CD8-positive, alpha-beta memory T cell (primary cell): ENCODE measurements at regions not wholly inside any gene's neighbourhood (a gene's known extent, or its start where the extent isn't known, plus 50 kb on each side); places are given as distances from the start of the nearest gene placed in this dataset.

Experiments used
- CTCF ChIA-PET: fragments of 350-600 bp; sonication (Branson Sonifier 250); formaldehyde crosslinking; loops from one replicate; lab custom pipeline; 2021; ENCODE audit warnings: antibody characterized with exemption; lab: Charles Lee
- POLR2A ChIA-PET: fragments of 350-600 bp; sonication (Branson Sonifier 250); formaldehyde crosslinking; loops from one replicate; lab custom pipeline; 2021; ENCODE audit warnings: antibody characterized with exemption; lab: Charles Lee
- DNase-seq, 5 donors: peaks; one replicate each; pipeline versions ENCODE4 v3.0.0 to v3.0.0-alpha.2; 2020 to 2022; ENCODE audit warnings: mixed read lengths in 1 of 5
- H3K27ac ChIP-seq: one replicate; pipeline ENCODE4 v1.7.0; 2013; ENCODE audit warnings: low read depth, mild to moderate bottlenecking, low read length, moderate library complexity
- H3K27me3 ChIP-seq: 2 replicates; pipeline ENCODE4 v1.7.0; 2013; ENCODE audit warnings: low read length, mild to moderate bottlenecking; ENCODE audit not compliant: insufficient read depth, poor library complexity, severe bottlenecking
- H3K36me3 ChIP-seq: 2 replicates; pipeline ENCODE4 v1.7.0; 2013; ENCODE audit warnings: mild to moderate bottlenecking, low read length, moderate library complexity; ENCODE audit not compliant: insufficient read depth
- H3K4me1 ChIP-seq: 2 replicates; pipeline ENCODE4 v1.7.0; 2013; ENCODE audit warnings: mild to moderate bottlenecking, low read length, moderate library complexity; ENCODE audit not compliant: insufficient read depth
- H3K4me3 ChIP-seq: 2 replicates; pipeline ENCODE4 v1.7.0; 2013; ENCODE audit warnings: mild to moderate bottlenecking, low read length
- H3K9me3 ChIP-seq: 2 replicates; pipeline ENCODE4 v1.7.0; 2013; ENCODE audit warnings: mild to moderate bottlenecking, low read length
- H3K27ac Mint-ChIP-seq, 8 donors: one replicate each; pipeline ENCODE4 v1.8.0; 2020 to 2021; ENCODE audit warnings: mixed read lengths in 8 of 8, mild to moderate bottlenecking in 6 of 8, inconsistent platforms in 3 of 8, moderate library complexity in 3 of 8
- H3K27me3 Mint-ChIP-seq, 2 donors: one replicate each; pipeline ENCODE4 v1.8.0; 2020 to 2021; ENCODE audit warnings: mixed read lengths in 2 of 2, mild to moderate bottlenecking in 1 of 2, moderate library complexity in 1 of 2
- H3K36me3 Mint-ChIP-seq, 3 donors: one replicate each; pipeline ENCODE4 v1.8.0; 2020 to 2021; ENCODE audit warnings: mixed read lengths in 3 of 3, inconsistent platforms in 1 of 3, mild to moderate bottlenecking in 1 of 3
- H3K4me1 Mint-ChIP-seq, 3 donors: one replicate each; pipeline ENCODE4 v1.8.0; 2020 to 2021; ENCODE audit warnings: mixed read lengths in 3 of 3, inconsistent platforms in 1 of 3, mild to moderate bottlenecking in 1 of 3
- H3K4me3 Mint-ChIP-seq, 7 donors: one replicate each; pipeline ENCODE4 v1.8.0; 2020 to 2021; ENCODE audit warnings: mixed read lengths in 7 of 7, mild to moderate bottlenecking in 6 of 7, moderate library complexity in 4 of 7, inconsistent platforms in 2 of 7
- H3K9me3 Mint-ChIP-seq, 5 donors: one replicate each; pipeline ENCODE4 v1.8.0; 2020 to 2022; ENCODE audit warnings: mixed read lengths in 5 of 5, mild to moderate bottlenecking in 3 of 5, moderate library complexity in 2 of 5, inconsistent platforms in 1 of 5

- DNase-seq, result no peak
- Mint-ChIP-seq H3K36me3 (no peaks in the 10 kb centered on the region), H3K4me1 (no peaks in the 10 kb centered on the region), H3K9me3 (no peaks in the 10 kb centered on the region), H3K4me3 (no peak overlapping the region), H3K27me3 (peaks cover 1 to 13% of the 10 kb centered on the region in 2 donors), H3K27ac (no peak overlapping the region)
- no peaks in the 10 kb centered on the region for H3K27me3 ChIP-seq
- no peaks in the 10 kb centered on the region for H3K4me1 ChIP-seq
- no peak overlapping the region for H3K27ac ChIP-seq
- no peaks in the 10 kb centered on the region for H3K9me3 ChIP-seq
- POLR2A ChIA-PET, result no interaction called here
- no peaks in the 10 kb centered on the region for H3K36me3 ChIP-seq
- CTCF ChIA-PET, result interaction anchor here (1.1 kb wide), 1 partner anchor 391 kb away, joined by 3 read pairs; no protein-coding TSS in a partner anchor
- H3K4me3 ChIP-seq, result no peak overlapping the region
Observed at GRCh38 chr7:116135306-116135705, 75.0 kb upstream of the TES start.

- H3K27me3 Mint-ChIP-seq, result peaks cover 0 to 7% of the 10 kb centered on the region in 2 donors
- H3K4me1 Mint-ChIP-seq, result peaks cover 7 to 11% (median 9%) of the 10 kb centered on the region in 3 donors
- no peaks in the 10 kb centered on the region for H3K9me3 ChIP-seq
- H3K4me3 Mint-ChIP-seq, result no peak overlapping the region
- no peak overlapping the region for H3K27ac ChIP-seq
- no peak overlapping the region for H3K4me3 ChIP-seq
- ChIA-PET POLR2A (no interaction called here), CTCF (interaction anchor here (0.6 to 1.6 kb wide), 4 partner anchors 10 to 388 kb away, joined by 3 to 5 read pairs (median 4); no protein-coding TSS in a partner anchor)
- no peaks in the 10 kb centered on the region for H3K27me3 ChIP-seq
- H3K9me3 Mint-ChIP-seq, result no peaks in the 10 kb centered on the region
- no peaks in the 10 kb centered on the region for H3K4me1 ChIP-seq
- no peaks in the 10 kb centered on the region for H3K36me3 ChIP-seq
- H3K36me3 Mint-ChIP-seq, result no peaks in the 10 kb centered on the region
- DNase-seq, result peak in 2 of 5 donors; percentile 21 to 26
- H3K27ac Mint-ChIP-seq, result no peak overlapping the region
Observed at GRCh38 chr7:116138202-116138801, 72.0 kb upstream of the TES start.

GRCh38 chr7:116139007-116139406 is 71.3 kb upstream of the TES start:
- H3K27me3 ChIP-seq, result no peaks in the 10 kb centered on the region
- Mint-ChIP-seq H3K9me3 (no peaks in the 10 kb centered on the region), H3K4me1 (peaks cover 7 to 12% (median 9%) of the 10 kb centered on the region in 3 donors), H3K27ac (no peak overlapping the region), H3K4me3 (no peak overlapping the region), H3K27me3 (peaks cover 0 to 4% of the 10 kb centered on the region in 2 donors), H3K36me3 (no peaks in the 10 kb centered on the region)
- ChIA-PET POLR2A (no interaction called here), CTCF (interaction anchor here (0.6 to 1.6 kb wide), 5 partner anchors 11 to 717 kb away, joined by 3 to 5 read pairs (median 3); no protein-coding TSS in a partner anchor)
- no peaks in the 10 kb centered on the region for H3K4me1 ChIP-seq
- DNase-seq, result no peak
- no peaks in the 10 kb centered on the region for H3K9me3 ChIP-seq
- no peak overlapping the region for H3K4me3 ChIP-seq
- H3K27ac ChIP-seq, result no peak overlapping the region
- H3K36me3 ChIP-seq, result no peaks in the 10 kb centered on the region

- Mint-ChIP-seq H3K36me3 (no peaks in the 10 kb centered on the region), H3K4me1 (peaks cover 9 to 12% (median 9%) of the 10 kb centered on the region in 3 donors), H3K27me3 (peaks cover 0 to 4% of the 10 kb centered on the region in 2 donors), H3K27ac (no peak overlapping the region), H3K9me3 (no peaks in the 10 kb centered on the region), H3K4me3 (no peak overlapping the region)
- H3K4me1 ChIP-seq, result no peaks in the 10 kb centered on the region
- no peak overlapping the region for H3K4me3 ChIP-seq
- H3K36me3 ChIP-seq, result no peaks in the 10 kb centered on the region
- H3K27ac ChIP-seq, result no peak overlapping the region
- CTCF ChIA-PET, result interaction anchor here (0.6 to 1.6 kb wide), 2 partner anchors 386 to 716 kb away, joined by 3 to 4 read pairs; no protein-coding TSS in a partner anchor
- DNase-seq, result no peak
- POLR2A ChIA-PET, result no interaction called here
- no peaks in the 10 kb centered on the region for H3K27me3 ChIP-seq
- H3K9me3 ChIP-seq, result no peaks in the 10 kb centered on the region
Observed at GRCh38 chr7:116139807-116140206, 70.5 kb upstream of the TES start.

- no peaks in the 10 kb centered on the region for H3K27me3 ChIP-seq
- Mint-ChIP-seq H3K36me3 (no peaks in the 10 kb centered on the region), H3K4me3 (no peak overlapping the region), H3K4me1 (peaks cover 13 to 19% (median 14%) of the 10 kb centered on the region in 3 donors), H3K27me3 (no peaks in the 10 kb centered on the region), H3K27ac (peak overlapping the region in 4 of 8 donors; percentile 0 to 41 (median 16)), H3K9me3 (no peaks in the 10 kb centered on the region)
- no peaks in the 10 kb centered on the region for H3K9me3 ChIP-seq
- ChIA-PET CTCF (interaction anchor here (1.5 kb wide), 1 partner anchor 25 kb away, joined by 3 read pairs; no protein-coding TSS in a partner anchor), POLR2A (no interaction called here)
- no peak overlapping the region for H3K4me3 ChIP-seq
- H3K27ac ChIP-seq, result no peak overlapping the region
- no peaks in the 10 kb centered on the region for H3K4me1 ChIP-seq
- DNase-seq, result no peak
- no peaks in the 10 kb centered on the region for H3K36me3 ChIP-seq
Observed at GRCh38 chr7:116142374-116142773, 68.0 kb upstream of the TES start.

GRCh38 chr7:116142850-116143249 is 67.5 kb upstream of the TES start:
- Mint-ChIP-seq H3K4me1 (peaks cover 13 to 19% (median 14%) of the 10 kb centered on the region in 3 donors), H3K9me3 (no peaks in the 10 kb centered on the region), H3K36me3 (no peaks in the 10 kb centered on the region), H3K27ac (peak overlapping the region; percentile 0 to 82 (median 54)), H3K4me3 (no peak overlapping the region), H3K27me3 (peaks cover 0 to 1% of the 10 kb centered on the region in 2 donors)
- H3K27me3 ChIP-seq, result no peaks in the 10 kb centered on the region
- H3K4me1 ChIP-seq, result no peaks in the 10 kb centered on the region
- no peak overlapping the region for H3K27ac ChIP-seq
- H3K36me3 ChIP-seq, result no peaks in the 10 kb centered on the region
- CTCF ChIA-PET, result interaction anchor here (1.5 kb wide), 1 partner anchor 24 kb away, joined by 3 read pairs; no protein-coding TSS in a partner anchor
- no peaks in the 10 kb centered on the region for H3K9me3 ChIP-seq
- POLR2A ChIA-PET, result no interaction called here
- peak in 3 of 5 donors; percentile 20 to 44 (median 34) for DNase-seq
- H3K4me3 ChIP-seq, result no peak overlapping the region

- H3K9me3 ChIP-seq, result no peaks in the 10 kb centered on the region
- ChIA-PET CTCF (interaction anchor here (0.8 kb wide), 1 partner anchor 381 kb away, joined by 3 read pairs; no protein-coding TSS in a partner anchor), POLR2A (no interaction called here)
- H3K4me3 Mint-ChIP-seq, result no peak overlapping the region
- H3K4me1 ChIP-seq, result no peaks in the 10 kb centered on the region
- DNase-seq, result peak in 1 of 5 donors; percentile 3
- peak overlapping the region in 5 of 8 donors; percentile 10 to 66 (median 53) for H3K27ac Mint-ChIP-seq
- H3K36me3 ChIP-seq, result no peaks in the 10 kb centered on the region
- peaks cover 1 to 5% of the 10 kb centered on the region in 2 donors for H3K27me3 Mint-ChIP-seq
- H3K9me3 Mint-ChIP-seq, result no peaks in the 10 kb centered on the region
- H3K27ac ChIP-seq, result no peak overlapping the region
- no peaks in the 10 kb centered on the region for H3K27me3 ChIP-seq
- H3K36me3 Mint-ChIP-seq, result no peaks in the 10 kb centered on the region
- H3K4me1 Mint-ChIP-seq, result peaks cover 13 to 19% (median 14%) of the 10 kb centered on the region in 3 donors
- no peak overlapping the region for H3K4me3 ChIP-seq
Observed at GRCh38 chr7:116145245-116145852, 65.0 kb upstream of the TES start.

GRCh38 chr7:116148108-116148507 is 62.2 kb upstream of the TES start:
- no peak overlapping the region for H3K27ac Mint-ChIP-seq
- Histone ChIP-seq H3K27me3 (no peaks in the 10 kb centered on the region), H3K27ac (no peak overlapping the region), H3K9me3 (no peaks in the 10 kb centered on the region), H3K4me3 (no peak overlapping the region), H3K36me3 (no peaks in the 10 kb centered on the region), H3K4me1 (no peaks in the 10 kb centered on the region)
- ChIA-PET POLR2A (no interaction called here), CTCF (no interaction called here)
- H3K27me3 Mint-ChIP-seq, result peaks cover 1 to 11% of the 10 kb centered on the region in 2 donors
- peaks cover 7 to 11% (median 10%) of the 10 kb centered on the region in 3 donors for H3K4me1 Mint-ChIP-seq
- no peak overlapping the region for H3K4me3 Mint-ChIP-seq
- no peak for DNase-seq
- H3K36me3 Mint-ChIP-seq, result no peaks in the 10 kb centered on the region
- no peaks in the 10 kb centered on the region for H3K9me3 Mint-ChIP-seq
